Astrocyte of the cerebellum (primary cell): ENCODE measurements at regions not wholly inside any gene's neighbourhood (a gene's known extent, or its start where the extent isn't known, plus 50 kb on each side); places are given as distances from the start of the nearest gene placed in this dataset.

Experiments
- DNase-seq: peaks from one replicate; pipeline ENCODE4 v3.0.0-alpha.2; 2011; ENCODE audit warnings: low read depth
- H3K4me3 ChIP-seq: 2 replicates; pipeline ENCODE4 v1.5.1; 2011; ENCODE audit warnings: mild to moderate bottlenecking, low read depth, low read length, moderate library complexity
- in situ Hi-C: cut with HindIII; loops from 2 replicates; pipeline ENCODE4 v1.10.0; 2017; ENCODE audit warnings: low sequenced_read_pairs
- TF ChIP-seq, protein P1 (sequence below): IDR thresholded peaks from 2 replicates; pipeline ENCODE4 v1.5.1; 2012; ENCODE audit warnings: low read length, low read depth, moderate library complexity, mild to moderate bottlenecking; ENCODE audit errors: missing control alignments

DNA sequence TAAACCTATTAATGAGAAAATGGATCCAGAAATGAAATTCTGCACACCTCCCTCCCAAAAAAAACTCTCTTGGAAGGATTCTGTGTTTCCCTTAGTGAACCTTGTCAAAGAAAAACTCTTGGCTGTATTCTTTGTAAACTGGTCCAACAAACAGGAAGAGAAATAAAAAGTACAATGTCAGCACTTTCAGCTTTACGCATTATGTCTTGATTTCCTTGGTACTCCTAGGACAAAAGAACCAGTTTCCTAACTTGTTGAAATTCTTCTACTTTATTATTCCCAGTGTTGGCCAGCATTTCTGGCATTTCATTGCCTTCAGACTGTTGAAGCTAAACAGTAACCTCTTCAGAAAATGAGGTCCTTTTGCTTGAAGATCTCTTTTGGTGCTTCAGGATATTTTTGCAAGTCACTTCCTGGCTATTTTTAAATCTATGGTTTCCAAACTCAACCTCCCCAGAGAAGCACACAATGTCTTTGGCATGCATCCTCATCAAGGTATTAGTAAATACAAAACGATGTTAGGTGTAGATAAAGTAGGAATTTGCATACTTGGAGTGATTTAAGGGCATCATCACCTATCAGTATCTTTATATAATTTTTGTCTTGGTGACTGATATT is 342.7 kb downstream of the AASDHPPT start:
- no peak for DNase-seq
- in situ Hi-C loops, result no loop called here
- TF ChIP-seq, protein P1, sequence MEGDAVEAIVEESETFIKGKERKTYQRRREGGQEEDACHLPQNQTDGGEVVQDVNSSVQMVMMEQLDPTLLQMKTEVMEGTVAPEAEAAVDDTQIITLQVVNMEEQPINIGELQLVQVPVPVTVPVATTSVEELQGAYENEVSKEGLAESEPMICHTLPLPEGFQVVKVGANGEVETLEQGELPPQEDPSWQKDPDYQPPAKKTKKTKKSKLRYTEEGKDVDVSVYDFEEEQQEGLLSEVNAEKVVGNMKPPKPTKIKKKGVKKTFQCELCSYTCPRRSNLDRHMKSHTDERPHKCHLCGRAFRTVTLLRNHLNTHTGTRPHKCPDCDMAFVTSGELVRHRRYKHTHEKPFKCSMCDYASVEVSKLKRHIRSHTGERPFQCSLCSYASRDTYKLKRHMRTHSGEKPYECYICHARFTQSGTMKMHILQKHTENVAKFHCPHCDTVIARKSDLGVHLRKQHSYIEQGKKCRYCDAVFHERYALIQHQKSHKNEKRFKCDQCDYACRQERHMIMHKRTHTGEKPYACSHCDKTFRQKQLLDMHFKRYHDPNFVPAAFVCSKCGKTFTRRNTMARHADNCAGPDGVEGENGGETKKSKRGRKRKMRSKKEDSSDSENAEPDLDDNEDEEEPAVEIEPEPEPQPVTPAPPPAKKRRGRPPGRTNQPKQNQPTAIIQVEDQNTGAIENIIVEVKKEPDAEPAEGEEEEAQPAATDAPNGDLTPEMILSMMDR, result no peak
- no peak overlapping the region for H3K4me3 ChIP-seq

DNA sequence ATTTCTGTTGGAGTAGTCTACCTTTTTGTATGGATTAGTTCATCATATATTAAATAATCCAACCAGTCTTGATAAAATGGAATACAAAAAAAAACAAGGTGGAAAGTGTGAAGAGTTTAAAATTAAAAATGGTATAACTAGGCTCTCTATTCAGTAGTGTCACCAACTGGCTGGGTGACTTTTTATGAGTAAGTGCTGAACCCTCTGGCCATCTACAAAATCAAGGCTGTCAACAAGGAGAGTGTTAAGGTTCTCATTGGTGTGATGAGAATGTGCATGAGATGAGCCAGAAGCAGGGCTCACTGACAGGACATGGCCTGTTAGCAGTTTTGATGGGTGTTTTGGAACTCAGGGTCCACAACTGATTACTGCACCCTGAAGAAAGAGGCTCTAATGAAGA is 343.2 kb downstream of the AASDHPPT start:
- H3K4me3 ChIP-seq, result no peak overlapping the region
- TF ChIP-seq, protein P1, result no peak
- in situ Hi-C loops, result no loop called here

DNA sequence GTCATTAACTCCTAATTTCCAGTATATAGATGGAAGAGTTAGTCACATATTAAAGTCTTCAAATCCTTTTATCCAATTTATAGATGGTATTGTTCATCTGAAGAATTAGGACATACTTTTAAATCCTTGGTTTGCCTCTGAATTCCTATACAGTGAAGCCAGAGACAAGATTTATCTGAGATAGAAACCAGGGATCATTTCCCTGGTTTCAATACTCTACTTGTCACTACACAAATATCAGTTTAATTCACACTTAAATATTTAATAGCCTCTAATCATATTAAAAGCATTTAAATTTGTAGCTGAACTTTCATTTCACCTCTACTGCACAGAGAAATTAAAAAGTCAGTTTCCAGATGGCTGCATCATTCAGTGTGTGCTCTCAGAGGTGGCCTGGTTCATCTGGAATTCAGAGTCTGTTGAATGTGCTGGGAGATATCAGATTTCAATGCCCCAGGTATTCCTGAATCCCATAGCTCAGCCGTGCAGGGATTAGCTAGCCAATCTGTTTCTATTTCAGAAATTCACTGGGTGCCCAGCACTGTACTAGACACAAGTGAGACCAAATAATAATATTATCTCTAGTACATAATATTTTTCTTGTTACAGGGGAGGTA is 344.3 kb downstream of the AASDHPPT start:
- in situ Hi-C loops, result no loop called here
- no peak for DNase-seq

More for the DNA sequence above, 343.2 kb downstream of the AASDHPPT start:
- no peak for DNase-seq

DNA sequence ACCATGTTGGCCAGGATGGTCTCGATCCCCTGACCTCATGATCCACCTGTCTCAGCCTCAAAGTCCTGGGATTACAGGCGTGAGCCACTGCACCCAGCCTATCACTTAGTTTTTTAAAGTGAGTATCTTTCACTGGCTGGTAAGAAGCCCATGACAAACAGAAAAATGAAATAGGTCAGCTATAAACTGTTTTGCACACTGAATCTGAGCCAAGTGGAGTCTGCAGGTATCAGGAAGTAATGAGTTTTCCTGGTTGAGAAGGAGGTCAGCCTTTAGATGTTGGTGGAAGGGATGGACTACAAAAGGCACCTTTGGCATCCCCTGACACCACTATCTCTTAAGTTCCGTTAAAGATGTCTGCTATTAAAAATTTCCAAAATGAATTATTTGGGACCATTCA is 345.1 kb downstream of the AASDHPPT start:
- TF ChIP-seq, protein P1, result no peak
- no peak overlapping the region for H3K4me3 ChIP-seq
- in situ Hi-C loops, result no loop called here

More for the DNA sequence above, 344.3 kb downstream of the AASDHPPT start:
- TF ChIP-seq, protein P1, result no peak
- H3K4me3 ChIP-seq, result no peak overlapping the region

DNA sequence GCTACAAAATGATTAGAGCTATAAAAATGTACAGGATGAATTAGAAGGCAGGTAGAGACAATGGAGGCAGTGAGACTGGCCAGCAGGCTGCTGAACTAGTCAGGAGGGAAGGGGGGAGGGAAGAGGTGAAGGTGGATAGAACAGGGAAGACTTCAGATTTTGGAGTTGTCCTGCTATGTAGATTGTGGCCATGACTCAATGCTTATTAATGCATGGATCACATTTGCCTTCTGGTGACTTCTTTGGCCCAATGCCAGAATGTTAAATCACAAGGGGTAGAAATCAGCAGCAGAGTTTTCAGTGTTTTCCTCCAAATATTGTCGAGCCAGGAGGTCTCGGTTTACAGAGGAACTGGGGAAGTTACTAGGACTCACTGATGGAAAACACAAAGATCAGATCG is 346.6 kb downstream of the AASDHPPT start:
- TF ChIP-seq, protein P1, result no peak
- peak; percentile 57 for DNase-seq
- H3K4me3 ChIP-seq, result no peak overlapping the region
- in situ Hi-C loops, result no loop called here

More for the DNA sequence above, 345.1 kb downstream of the AASDHPPT start:
- no peak for DNase-seq

DNA sequence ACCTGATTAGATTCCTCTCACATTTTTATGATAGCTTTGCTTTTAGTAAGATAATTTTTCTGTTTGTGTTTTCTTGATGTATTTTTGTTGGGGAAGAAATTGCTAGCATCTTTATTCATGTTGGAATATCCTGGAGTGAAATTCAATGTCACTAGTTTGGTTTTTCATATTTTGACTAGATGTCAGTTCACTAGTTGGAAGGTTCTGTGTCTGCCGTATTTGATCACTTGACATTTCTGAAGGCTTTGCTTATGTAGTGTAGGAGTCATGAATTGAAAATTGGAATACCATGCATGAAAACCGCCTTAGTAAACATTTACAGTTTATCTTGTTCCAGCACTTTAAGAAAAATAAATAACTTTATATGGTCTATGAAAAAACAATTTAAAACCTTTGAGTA is 348.4 kb downstream of the AASDHPPT start:
- DNase-seq, result no peak
- in situ Hi-C loops, result loop anchor here (5.0 kb wide), 1 partner anchor 51 kb away; no protein-coding TSS in a partner anchor
- TF ChIP-seq, protein P1, result no peak
- H3K4me3 ChIP-seq, result no peak overlapping the region
